ENCODE measurements at regions not wholly inside any gene's neighbourhood (a gene's known extent, or its start where the extent isn't known, plus 50 kb on each side); places are given as distances from the start of the nearest gene placed in this dataset.
"Not testable (repeated sequence)": the region's sequence is repeated elsewhere in the genome, so short reads cannot be mapped to it uniquely, and the experiment has no call there.

- TF ChIP-seq CTCF (conservative IDR thresholded peaks at IDR 0.05) = no peak
- peaks cover 6% of the 10 kb centered on the region for H3K9me3 Mint-ChIP-seq
- no peak for DNase-seq (ENCODE audit: low read depth, low spot score)
- H3K27ac Mint-ChIP-seq (ENCODE audit: unreplicated experiment) = no peak overlapping the region
- no peaks in the 10 kb centered on the region for H3K4me1 Mint-ChIP-seq
- no peaks in the 10 kb centered on the region for H3K27me3 Mint-ChIP-seq (ENCODE audit: low read depth)
- no peaks in the 10 kb centered on the region for H3K36me3 Mint-ChIP-seq (ENCODE audit: low read depth)
- H3K4me3 Mint-ChIP-seq = no peak overlapping the region
Observed at GRCh38 chr4:79831701-79832514, 241.1 kb downstream of the ANTXR2 start.

- no peak for TF ChIP-seq CTCF (conservative IDR thresholded peaks at IDR 0.05)
- Mint-ChIP-seq H3K9me3 (no peaks in the 10 kb centered on the region), H3K27me3 (ENCODE audit: low read depth) (no peaks in the 10 kb centered on the region), H3K4me3 (no peak overlapping the region), H3K27ac (ENCODE audit: unreplicated experiment) (no peak overlapping the region), H3K4me1 (no peaks in the 10 kb centered on the region), H3K36me3 (ENCODE audit: low read depth) (no peaks in the 10 kb centered on the region)
- DNase-seq (ENCODE audit: low read depth, low spot score) = no peak
Observed at GRCh38 chr4:79831119-79831528, 241.9 kb downstream of the ANTXR2 start.

- no peaks in the 10 kb centered on the region for H3K9me3 Mint-ChIP-seq
- H3K36me3 Mint-ChIP-seq (ENCODE audit: low read depth) = no peaks in the 10 kb centered on the region
- H3K4me3 Mint-ChIP-seq = no peak overlapping the region
- no peaks in the 10 kb centered on the region for H3K27me3 Mint-ChIP-seq (ENCODE audit: low read depth)
- DNase-seq (ENCODE audit: low read depth, low spot score) = no peak
- peak overlapping the region; percentile 48 for H3K27ac Mint-ChIP-seq (ENCODE audit: unreplicated experiment)
- H3K4me1 Mint-ChIP-seq = no peaks in the 10 kb centered on the region
- no peak for TF ChIP-seq CTCF (conservative IDR thresholded peaks at IDR 0.05)
Observed at GRCh38 chr4:79827283-79827682, 245.7 kb downstream of the ANTXR2 start.

GRCh38 chr4:79823148-79823763 lies 249.8 kb downstream of the ANTXR2 start:
- H3K36me3 Mint-ChIP-seq (ENCODE audit: low read depth) = no peaks in the 10 kb centered on the region

GRCh38 chr4:79820427-79820826 lies 252.6 kb downstream of the ANTXR2 start:
- no peaks in the 10 kb centered on the region for H3K4me1 Mint-ChIP-seq
- no peaks in the 10 kb centered on the region for H3K36me3 Mint-ChIP-seq (ENCODE audit: low read depth)
- no peaks in the 10 kb centered on the region for H3K27me3 Mint-ChIP-seq (ENCODE audit: low read depth)
- DNase-seq (ENCODE audit: low read depth, low spot score) = no peak
- H3K27ac Mint-ChIP-seq (ENCODE audit: unreplicated experiment) = no peak overlapping the region
- no peak for TF ChIP-seq CTCF (conservative IDR thresholded peaks at IDR 0.05)
- no peak overlapping the region for H3K4me3 Mint-ChIP-seq
- no peaks in the 10 kb centered on the region for H3K9me3 Mint-ChIP-seq

More at GRCh38 chr4:79823148-79823763, 249.8 kb downstream of the ANTXR2 start:
- Mint-ChIP-seq H3K27me3 (ENCODE audit: low read depth) (no peaks in the 10 kb centered on the region), H3K4me1 (no peaks in the 10 kb centered on the region), H3K27ac (ENCODE audit: unreplicated experiment) (no peak overlapping the region), H3K4me3 (no peak overlapping the region), H3K9me3 (no peaks in the 10 kb centered on the region)
- DNase-seq (ENCODE audit: low read depth, low spot score) = no peak
- no peak for TF ChIP-seq CTCF (conservative IDR thresholded peaks at IDR 0.05)

- H3K27me3 Mint-ChIP-seq (ENCODE audit: low read depth); DNase-seq (ENCODE audit: low read depth, low spot score); H3K9me3 Mint-ChIP-seq; H3K27ac Mint-ChIP-seq (ENCODE audit: unreplicated experiment); H3K4me1 Mint-ChIP-seq; H3K4me3 Mint-ChIP-seq; H3K36me3 Mint-ChIP-seq (ENCODE audit: low read depth): not testable (repeated sequence)
Observed at GRCh38 chr4:79807933-79808332, 265.1 kb downstream of the ANTXR2 start.
